ENCODE measurements at regions not wholly inside any gene's neighbourhood (a gene's known extent, or its start where the extent isn't known, plus 50 kb on each side); places are given as distances from the start of the nearest gene placed in this dataset.

- no peak for DNase-seq (ENCODE audit: low spot score)
- TF ChIP-seq CTCF (IDR thresholded peaks at IDR 0.05; ENCODE audit: extremely low read depth, missing control alignments) = no peak
Observed at GRCh38 chr10:31136386-31136785, 104.7 kb upstream of the ZNF438 start.

GRCh38 chr10:31136930-31137885 lies 105.5 kb upstream of the ZNF438 start:
- DNase-seq (ENCODE audit: low spot score) = no peak
- TF ChIP-seq CTCF (IDR thresholded peaks at IDR 0.05; ENCODE audit: extremely low read depth, missing control alignments) = no peak

GRCh38 chr10:31138026-31138553 lies 106.4 kb upstream of the ZNF438 start:
- no peak for DNase-seq (ENCODE audit: low spot score)
- no peak for TF ChIP-seq CTCF (IDR thresholded peaks at IDR 0.05; ENCODE audit: extremely low read depth, missing control alignments)

- no peak for DNase-seq (ENCODE audit: low spot score)
- TF ChIP-seq CTCF (IDR thresholded peaks at IDR 0.05; ENCODE audit: extremely low read depth, missing control alignments) = no peak
Observed at GRCh38 chr10:31139497-31139896, 107.8 kb upstream of the ZNF438 start.

- no peak for DNase-seq (ENCODE audit: low spot score)
- no peak for TF ChIP-seq CTCF (IDR thresholded peaks at IDR 0.05; ENCODE audit: extremely low read depth, missing control alignments)
Observed at GRCh38 chr10:31140716-31141115, 109.1 kb upstream of the ZNF438 start.

- no peak for DNase-seq (ENCODE audit: low spot score)
- no peak for TF ChIP-seq CTCF (IDR thresholded peaks at IDR 0.05; ENCODE audit: extremely low read depth, missing control alignments)
Observed at GRCh38 chr10:31142026-31142425, 110.4 kb upstream of the ZNF438 start.

- no peak for TF ChIP-seq CTCF (IDR thresholded peaks at IDR 0.05; ENCODE audit: extremely low read depth, missing control alignments)
- DNase-seq (ENCODE audit: low spot score) = no peak
Observed at GRCh38 chr10:31143331-31143935, 111.8 kb upstream of the ZNF438 start.

Data from GM20000 (cell line).